Peyer's patch (tissue), 4 donors: ENCODE measurements at regions not wholly inside any gene's neighbourhood (a gene's known extent, or its start where the extent isn't known, plus 50 kb on each side); places are given as distances from the start of the nearest gene placed in this dataset.

Source experiments
- CTCF ChIP-seq, 6 experiments: fragments of 450-650 bp in 4 of 6; fragments of 200-600 bp in 2 of 6; sonication (generic) in 1 of 6; IDR thresholded peaks; one replicate each; pipeline ENCODE4 v1.5.1; 2017 to 2019; ENCODE audit warnings: antibody characterized with exemption in 6 of 6, mild to moderate bottlenecking in 3 of 6, moderate library complexity in 1 of 6
- POLR2A ChIP-seq, 2 donors: fragments of 450-650 bp; IDR thresholded peaks; one replicate each; pipeline ENCODE4 v1.5.1; 2017; ENCODE audit warnings: antibody characterized with exemption in 2 of 2, mild to moderate bottlenecking in 2 of 2, moderate library complexity in 2 of 2

GRCh38 chrX:40988100-40988499, 97.1 kb upstream of the USP9X start:
- TF ChIP-seq CTCF (IDR thresholded peaks at IDR 0.05) (no peak), POLR2A (IDR thresholded peaks at IDR 0.05) (no peak)
